Glomerular visceral epithelial cell (primary cell): ENCODE measurements at regions not wholly inside any gene's neighbourhood (a gene's known extent, or its start where the extent isn't known, plus 50 kb on each side); places are given as distances from the start of the nearest gene placed in this dataset.

Experiments used
- DNase-seq: peaks from one replicate; pipeline ENCODE4 v3.0.0-alpha.2; 2016; ENCODE audit errors: extremely low spot score

DNA sequence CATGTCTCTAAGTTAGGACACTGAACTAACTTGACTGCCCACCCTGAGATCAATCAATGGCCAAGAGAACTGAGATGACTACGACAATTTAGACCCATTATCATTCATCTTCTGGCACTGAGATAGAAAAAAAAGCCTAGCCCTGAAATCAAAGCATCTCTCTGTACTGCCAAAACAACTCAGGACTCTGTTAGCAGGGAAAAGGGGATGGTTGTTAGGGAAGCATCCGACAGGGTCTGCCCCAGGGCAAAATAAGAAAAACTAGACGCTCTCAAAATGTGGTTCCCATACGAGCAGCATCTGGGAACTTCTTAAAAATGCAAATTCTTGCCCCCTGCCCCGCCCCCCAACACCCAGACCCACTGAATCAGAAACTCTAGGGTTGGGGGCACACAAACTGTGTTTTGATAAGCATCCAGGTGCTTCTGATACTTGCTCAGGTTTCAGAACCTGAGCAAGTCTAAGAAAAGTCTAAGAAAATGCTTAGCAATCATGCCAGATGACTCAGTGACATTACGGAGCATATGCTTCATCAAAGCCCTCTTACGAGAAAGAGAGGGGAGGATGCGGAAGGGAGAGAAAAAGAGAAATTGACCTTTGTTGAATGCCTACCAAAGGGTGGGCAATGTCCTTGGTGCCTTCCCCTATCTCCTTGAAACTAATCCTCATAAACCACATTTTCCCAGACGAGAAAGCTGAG is 172.8 kb upstream of the HES1 start:
- no peak for DNase-seq

- DNase-seq: no peak
These were observed 172.0 kb upstream of the HES1 start for GRCh38 chr3:193963808-193964516.

- DNase-seq: no peak
These were observed 171.4 kb upstream of the HES1 start for GRCh38 chr3:193964517-193964880.

- DNase-seq: no peak
These were observed 167.5 kb upstream of the HES1 start for GRCh38 chr3:193968380-193968974.

DNA sequence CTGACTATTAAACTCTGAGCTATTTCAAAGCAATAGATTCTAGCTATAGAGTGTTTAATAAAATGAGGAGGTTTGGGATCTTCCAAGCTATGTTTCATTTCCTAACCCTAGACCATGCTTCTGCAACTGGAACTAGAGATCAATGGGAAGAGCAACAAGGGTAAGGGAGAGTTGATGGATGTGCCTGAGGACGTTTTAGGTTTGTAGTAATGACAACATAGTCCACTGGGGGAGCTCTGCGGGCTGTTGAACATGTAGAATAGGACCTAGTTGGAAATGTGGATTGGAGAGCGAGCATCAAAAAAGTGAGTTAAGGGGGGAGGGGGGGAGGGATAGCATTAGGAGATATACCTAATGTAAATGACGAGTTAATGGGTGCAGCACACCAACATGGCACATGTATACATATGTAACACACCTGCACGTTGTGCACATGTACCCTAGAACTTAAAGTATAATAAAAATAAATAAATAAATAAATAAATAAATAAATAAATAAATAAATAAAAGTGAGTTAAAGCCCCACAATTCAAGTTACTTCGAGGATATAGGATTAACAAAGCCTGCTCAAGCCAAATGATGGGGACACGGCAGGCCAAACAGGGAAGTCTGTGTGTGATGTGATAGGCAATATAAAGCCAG is 165.7 kb upstream of the HES1 start:
- DNase-seq: peak; percentile 42

DNA sequence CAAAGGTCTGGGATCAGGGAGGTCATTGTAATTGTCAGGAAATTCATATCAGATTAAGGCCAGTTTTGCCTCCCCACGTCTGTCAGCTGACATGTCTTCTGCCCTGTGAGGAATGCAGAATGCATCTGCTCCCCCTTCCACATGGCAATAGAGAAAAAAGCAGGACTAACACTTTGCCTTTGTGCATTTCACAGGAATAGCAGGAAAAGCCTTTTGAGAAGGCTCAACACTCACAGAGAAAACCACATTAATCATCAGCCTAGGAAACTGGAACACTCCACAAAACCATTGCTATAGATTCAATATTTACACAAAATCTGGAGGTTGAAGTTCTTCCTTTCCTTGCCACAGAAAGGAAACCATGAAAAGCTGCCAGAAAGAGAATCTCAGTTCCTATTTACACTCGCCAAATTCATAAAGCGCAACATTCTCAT is 165.2 kb upstream of the HES1 start:
- peak; percentile 55 for DNase-seq

DNA sequence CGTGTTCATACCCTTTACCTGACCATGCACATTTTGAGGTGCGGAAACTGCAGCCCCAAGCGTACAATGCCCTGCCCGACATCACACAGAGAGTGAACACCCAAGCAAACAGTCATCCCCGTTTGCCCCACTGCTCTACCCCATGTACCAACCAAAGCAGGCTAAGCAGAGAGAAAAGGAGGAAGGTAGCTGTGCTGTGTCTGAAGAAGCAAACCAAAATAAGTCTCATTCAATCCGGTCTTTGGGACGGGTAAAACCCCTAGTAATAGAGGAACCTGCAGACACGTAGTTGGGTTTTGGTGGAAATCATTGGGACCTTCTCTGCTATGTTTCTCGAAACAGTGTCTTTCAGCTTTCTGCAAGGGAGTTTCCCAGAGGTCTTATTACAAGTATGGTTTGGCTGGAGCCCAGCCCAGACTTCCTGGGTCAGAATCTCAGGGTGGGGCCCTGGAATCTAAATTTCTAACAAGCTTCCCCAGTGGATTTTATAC is 164.6 kb upstream of the HES1 start:
- peak; percentile 72 for DNase-seq

GRCh38 chr3:193971966-193972365 is 164.0 kb upstream of the HES1 start:
- DNase-seq: no peak

GRCh38 chr3:193972832-193973231 is 163.1 kb upstream of the HES1 start:
- DNase-seq: no peak

DNA sequence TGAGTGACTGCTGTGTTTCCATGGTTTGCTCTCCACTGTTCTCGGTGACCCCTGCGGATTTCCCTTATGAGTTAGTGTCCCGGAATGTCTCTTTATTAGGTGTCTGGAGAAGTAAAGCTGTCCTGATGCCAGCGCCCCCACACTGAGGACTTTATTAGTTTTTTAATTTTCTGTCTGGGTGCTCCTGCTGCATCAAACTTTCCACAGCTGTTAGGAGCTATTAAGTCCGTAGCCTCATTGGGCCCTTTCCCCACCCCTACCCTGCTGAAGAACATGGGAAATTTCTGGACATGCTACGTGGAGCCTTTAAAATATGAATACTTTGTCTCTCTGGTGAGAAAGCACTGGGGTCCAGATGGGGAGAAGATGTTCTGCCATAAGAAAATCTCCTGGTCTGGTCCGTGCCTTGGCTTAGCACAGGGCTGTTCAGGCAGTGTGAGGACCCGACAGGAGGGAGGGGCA is 161.7 kb upstream of the HES1 start:
- DNase-seq: peak; percentile 82

- no peak for DNase-seq
These were observed 161.0 kb upstream of the HES1 start for GRCh38 chr3:193974671-193975535.

GRCh38 chr3:193977622-193978021 is 158.3 kb upstream of the HES1 start:
- no peak for DNase-seq

DNA sequence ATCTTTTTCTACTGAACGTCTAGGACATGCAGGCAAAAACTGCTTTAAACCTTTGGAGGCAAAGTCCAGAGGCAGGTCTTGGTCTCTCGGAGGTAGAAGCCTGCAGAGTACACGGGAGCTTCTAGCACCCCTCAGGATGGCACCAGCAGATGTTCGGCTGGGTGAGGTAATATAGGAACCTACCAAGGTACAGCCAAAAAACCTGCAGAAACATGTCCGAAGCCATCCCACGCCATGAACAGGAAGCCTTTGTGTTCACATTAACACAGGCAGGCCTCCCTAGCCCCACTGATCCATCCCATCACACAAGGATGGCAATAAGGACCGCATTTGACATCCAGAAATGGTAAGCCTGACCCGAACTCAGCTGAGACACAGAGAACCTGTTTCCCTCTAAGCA is 157.9 kb upstream of the HES1 start:
- DNase-seq: no peak

GRCh38 chr3:193978486-193978885 is 157.5 kb upstream of the HES1 start:
- DNase-seq: no peak

GRCh38 chr3:193980326-193980725 is 155.6 kb upstream of the HES1 start:
- DNase-seq: no peak

- no peak for DNase-seq
These were observed 155.0 kb upstream of the HES1 start for GRCh38 chr3:193980905-193981304.

GRCh38 chr3:193981504-193981903 is 154.4 kb upstream of the HES1 start:
- no peak for DNase-seq

GRCh38 chr3:193982258-193982659 is 153.7 kb upstream of the HES1 start:
- no peak for DNase-seq

DNA sequence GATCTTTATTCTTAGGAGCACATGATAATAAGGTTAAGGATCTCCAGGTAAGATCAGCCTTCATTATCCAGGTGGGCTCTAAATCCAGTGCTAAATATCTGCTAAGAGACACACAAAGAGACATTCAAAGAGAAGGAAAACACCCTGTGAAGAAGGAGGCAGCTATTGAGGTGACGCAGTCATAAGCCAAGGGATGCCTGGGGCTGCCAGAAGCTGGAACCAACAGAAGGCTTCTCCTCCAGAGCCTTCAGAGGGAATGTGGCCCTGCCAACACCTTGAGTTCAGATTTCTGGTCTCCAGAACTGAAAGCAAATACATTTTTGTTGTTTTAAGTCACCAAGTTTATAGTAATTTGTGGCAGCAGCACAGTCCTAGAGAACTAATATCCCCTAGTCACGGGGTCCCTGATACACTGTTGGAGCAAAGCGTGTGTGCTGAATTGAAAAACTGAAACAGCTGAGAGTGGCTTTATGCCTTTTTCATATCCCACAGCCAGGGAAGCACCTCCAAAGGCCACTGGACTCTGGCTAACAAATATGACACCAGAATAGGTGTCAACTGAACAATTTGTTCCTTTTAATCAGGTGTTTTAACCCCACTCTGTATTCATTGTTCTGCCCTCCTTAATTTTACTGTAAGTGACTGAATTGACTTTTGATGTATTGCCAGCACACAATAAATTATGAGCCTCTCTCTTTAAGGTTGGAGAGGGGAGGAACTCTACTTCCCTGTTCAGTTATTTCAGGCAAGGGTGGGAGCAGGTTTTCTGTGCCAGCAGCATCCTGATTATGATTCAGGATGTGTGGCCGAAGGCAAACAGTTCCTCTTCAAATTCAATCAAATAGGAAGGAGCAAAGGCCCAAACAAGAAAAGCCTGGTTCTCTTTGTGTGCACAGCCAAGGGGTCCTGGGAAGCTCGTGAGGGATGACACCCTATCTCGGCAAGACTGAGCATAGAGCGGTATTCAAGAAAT is 151.8 kb upstream of the HES1 start:
- DNase-seq: no peak

DNA sequence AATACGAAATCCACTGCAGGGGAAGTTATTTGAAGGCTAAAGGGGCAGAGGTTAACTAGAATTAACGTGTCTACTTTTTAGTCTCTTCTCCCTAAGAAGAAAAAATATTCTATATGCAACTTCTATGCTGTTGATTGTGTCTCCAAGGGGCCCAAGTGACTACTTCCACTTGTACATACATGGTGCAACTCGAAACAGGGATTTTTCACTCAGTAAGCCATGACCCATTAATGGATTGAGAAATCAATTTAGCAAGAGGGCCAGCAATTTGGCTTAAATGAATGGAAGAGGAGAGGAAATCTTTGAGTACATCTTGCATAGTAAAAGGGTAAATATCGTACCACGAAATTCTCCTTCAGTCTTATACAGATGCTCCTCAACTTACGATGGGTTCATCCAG is 151.1 kb upstream of the HES1 start:
- DNase-seq: no peak
